HUES64 (cell line): ENCODE measurements at regions not wholly inside any gene's neighbourhood (a gene's known extent, or its start where the extent isn't known, plus 50 kb on each side); places are given as distances from the start of the nearest gene placed in this dataset.

ENCODE experiments used
- H3K27ac ChIP-seq: 2 replicates; pipeline ENCODE4 v1.7.0; 2013; ENCODE audit warnings: low read depth, low read length, inconsistent platforms
- H3K27me3 ChIP-seq: 2 replicates; pipeline ENCODE4 v1.6.1; 2013; ENCODE audit warnings: mild to moderate bottlenecking, low read length; ENCODE audit not compliant: insufficient read depth
- H3K36me3 ChIP-seq: 2 replicates; pipeline ENCODE4 v1.6.1; 2013; ENCODE audit warnings: mild to moderate bottlenecking, low read length; ENCODE audit not compliant: insufficient read depth
- H3K4me1 ChIP-seq: 2 replicates; pipeline ENCODE4 v1.6.1; 2013; ENCODE audit warnings: mild to moderate bottlenecking, low read length, moderate library complexity; ENCODE audit not compliant: insufficient read depth
- H3K4me3 ChIP-seq: 2 replicates; pipeline ENCODE4 v1.5.1; 2013; ENCODE audit warnings: mild to moderate bottlenecking, low read length, moderate library complexity
- H3K9ac ChIP-seq: 2 replicates; pipeline ENCODE4 v1.6.1; 2013; ENCODE audit warnings: mild to moderate bottlenecking, low read depth, low read length
- H3K9me3 ChIP-seq: 2 replicates; pipeline ENCODE4 v1.6.1; 2013; ENCODE audit warnings: low read depth, low read length; ENCODE audit not compliant: insufficient read depth
- WGBS: fragments of 150-250, 120-280 bp; methylation state at CpG from one replicate; pipeline ENCODE4 v1.1.7; 2013; ENCODE audit warnings: missing lambda C conversion rate; 5-methylcytosine and 5-hydroxymethylcytosine counted together

- no peaks in the 10 kb centered on the region for H3K27me3 ChIP-seq
- no peaks in the 10 kb centered on the region for H3K36me3 ChIP-seq
- no peak overlapping the region for H3K27ac ChIP-seq
- H3K4me3 ChIP-seq = no peak overlapping the region
- WGBS = 70% methylated on average over 1 of the region's 1 CpG
- H3K9me3 ChIP-seq = no peaks in the 10 kb centered on the region
- peaks cover 6% of the 10 kb centered on the region; the same call in 1 of the 2 replicates for H3K4me1 ChIP-seq
- no peak overlapping the region for H3K9ac ChIP-seq
These were observed 292.3 kb upstream of the STT3B start for GRCh38 chr3:31240466-31240865.

GRCh38 chr3:31240874-31241273 lies 291.9 kb upstream of the STT3B start:
- Histone ChIP-seq H3K27me3 (no peaks in the 10 kb centered on the region), H3K9me3 (no peaks in the 10 kb centered on the region), H3K27ac (no peak overlapping the region), H3K4me1 (peaks cover 6% of the 10 kb centered on the region; the same call in 1 of the 2 replicates), H3K4me3 (no peak overlapping the region), H3K9ac (no peak overlapping the region), H3K36me3 (no peaks in the 10 kb centered on the region)
- WGBS = no CpG with 5 or more reads among the region's 1 CpG

- Histone ChIP-seq H3K4me1 (peaks cover 6% of the 10 kb centered on the region; the same call in 1 of the 2 replicates), H3K27ac (no peak overlapping the region), H3K9me3 (no peaks in the 10 kb centered on the region), H3K9ac (no peak overlapping the region), H3K36me3 (no peaks in the 10 kb centered on the region), H3K27me3 (no peaks in the 10 kb centered on the region), H3K4me3 (no peak overlapping the region)
- whole genome bisulfite sequencing = 86% methylated on average over 3 of the region's 3 CpGs
These were observed 291.2 kb upstream of the STT3B start for GRCh38 chr3:31241533-31241932.

- 89% methylated on average over 2 of the region's 3 CpGs for WGBS
These were observed 290.4 kb upstream of the STT3B start for GRCh38 chr3:31242026-31242960.

GRCh38 chr3:31244929-31245817 lies 287.6 kb upstream of the STT3B start:
- H3K4me1 ChIP-seq = peaks cover 16% of the 10 kb centered on the region
- no peak overlapping the region for H3K4me3 ChIP-seq
- H3K9me3 ChIP-seq = no peaks in the 10 kb centered on the region
- no peaks in the 10 kb centered on the region for H3K36me3 ChIP-seq
- no peak overlapping the region for H3K27ac ChIP-seq
- no peaks in the 10 kb centered on the region for H3K27me3 ChIP-seq
- no peak overlapping the region for H3K9ac ChIP-seq
- WGBS = 85% methylated on average over 5 of the region's 6 CpGs

More at GRCh38 chr3:31242026-31242960, 290.4 kb upstream of the STT3B start:
- H3K9me3 ChIP-seq = no peaks in the 10 kb centered on the region
- H3K36me3 ChIP-seq = no peaks in the 10 kb centered on the region
- no peak overlapping the region for H3K9ac ChIP-seq
- no peak overlapping the region for H3K4me3 ChIP-seq
- no peak overlapping the region for H3K27ac ChIP-seq
- H3K4me1 ChIP-seq = peaks cover 6% of the 10 kb centered on the region; the same call in 1 of the 2 replicates
- H3K27me3 ChIP-seq = no peaks in the 10 kb centered on the region

- H3K36me3 ChIP-seq = no peaks in the 10 kb centered on the region
- no peak overlapping the region for H3K4me3 ChIP-seq
- no peaks in the 10 kb centered on the region for H3K27me3 ChIP-seq
- H3K27ac ChIP-seq = no peak overlapping the region
- H3K9me3 ChIP-seq = no peaks in the 10 kb centered on the region
- 61% methylated on average over 2 of the region's 2 CpGs for WGBS
- no peak overlapping the region for H3K9ac ChIP-seq
- peaks cover 19% of the 10 kb centered on the region for H3K4me1 ChIP-seq
These were observed 286.2 kb upstream of the STT3B start for GRCh38 chr3:31246293-31247062.

- Histone ChIP-seq H3K27ac (no peak overlapping the region), H3K9me3 (no peaks in the 10 kb centered on the region), H3K27me3 (no peaks in the 10 kb centered on the region), H3K4me3 (no peak overlapping the region), H3K4me1 (peaks cover 18% of the 10 kb centered on the region), H3K9ac (no peak overlapping the region), H3K36me3 (no peaks in the 10 kb centered on the region)
- WGBS = 90% methylated on average over 2 of the region's 2 CpGs
These were observed 285.7 kb upstream of the STT3B start for GRCh38 chr3:31247063-31247447.

GRCh38 chr3:31247850-31248562 lies 284.7 kb upstream of the STT3B start:
- H3K36me3 ChIP-seq = no peaks in the 10 kb centered on the region
- H3K9ac ChIP-seq = no peak overlapping the region
- no peaks in the 10 kb centered on the region for H3K9me3 ChIP-seq
- no peak overlapping the region for H3K4me3 ChIP-seq
- H3K27ac ChIP-seq = no peak overlapping the region
- H3K4me1 ChIP-seq = peaks cover 13% of the 10 kb centered on the region; the same call in 1 of the 2 replicates
- WGBS = 63% methylated on average over 5 of the region's 5 CpGs
- no peaks in the 10 kb centered on the region for H3K27me3 ChIP-seq

GRCh38 chr3:31248563-31248992 lies 284.1 kb upstream of the STT3B start:
- Histone ChIP-seq H3K4me3 (no peak overlapping the region), H3K36me3 (no peaks in the 10 kb centered on the region), H3K9ac (no peak overlapping the region), H3K9me3 (no peaks in the 10 kb centered on the region), H3K27ac (no peak overlapping the region), H3K4me1 (peaks cover 13% of the 10 kb centered on the region; the same call in 1 of the 2 replicates), H3K27me3 (no peaks in the 10 kb centered on the region)
- WGBS = 95% methylated on average over 6 of the region's 6 CpGs

GRCh38 chr3:31249545-31249944 lies 283.2 kb upstream of the STT3B start:
- H3K4me1 ChIP-seq = peaks cover 13% of the 10 kb centered on the region
- no peaks in the 10 kb centered on the region for H3K27me3 ChIP-seq
- no peak overlapping the region for H3K4me3 ChIP-seq
- no peak overlapping the region for H3K27ac ChIP-seq
- no peaks in the 10 kb centered on the region for H3K36me3 ChIP-seq
- no peaks in the 10 kb centered on the region for H3K9me3 ChIP-seq
- H3K9ac ChIP-seq = no peak overlapping the region
